SH-SY5Y (cell line): ENCODE measurements at regions not wholly inside any gene's neighbourhood (a gene's known extent, or its start where the extent isn't known, plus 50 kb on each side); places are given as distances from the start of the nearest gene placed in this dataset.

Experiments
- GATA2 ChIP-seq: IDR thresholded peaks from 2 replicates; pipeline ENCODE4 v1.6.1; 2011; ENCODE audit warnings: mild to moderate bottlenecking, low read depth, low read length
- GATA3 ChIP-seq: IDR thresholded peaks from 2 replicates; pipeline ENCODE4 v1.6.1; 2011; ENCODE audit warnings: low read depth, mild to moderate bottlenecking, low read length, moderate library complexity

DNA sequence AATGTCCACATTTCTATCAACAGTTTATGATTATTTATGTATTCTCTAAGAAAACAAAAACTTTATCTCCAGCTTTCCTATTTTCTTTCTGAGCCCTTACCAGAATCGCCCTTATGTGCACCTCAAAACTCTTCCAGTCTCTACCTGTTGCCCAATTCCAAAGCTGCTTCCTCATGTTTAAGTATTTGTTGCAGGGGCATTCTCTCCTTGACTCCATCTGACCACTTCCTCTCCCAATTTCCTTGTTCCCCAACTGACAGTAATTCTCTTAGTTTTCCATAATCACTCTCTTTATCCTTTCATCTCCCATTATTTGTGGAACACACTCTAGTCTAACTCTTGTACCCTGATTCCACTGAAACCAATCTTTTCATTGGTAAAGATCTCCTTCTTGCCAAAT lies 105.4 kb upstream of the RBBP8 start:
- no peak for TF ChIP-seq GATA3
- TF ChIP-seq GATA2, result no peak

DNA sequence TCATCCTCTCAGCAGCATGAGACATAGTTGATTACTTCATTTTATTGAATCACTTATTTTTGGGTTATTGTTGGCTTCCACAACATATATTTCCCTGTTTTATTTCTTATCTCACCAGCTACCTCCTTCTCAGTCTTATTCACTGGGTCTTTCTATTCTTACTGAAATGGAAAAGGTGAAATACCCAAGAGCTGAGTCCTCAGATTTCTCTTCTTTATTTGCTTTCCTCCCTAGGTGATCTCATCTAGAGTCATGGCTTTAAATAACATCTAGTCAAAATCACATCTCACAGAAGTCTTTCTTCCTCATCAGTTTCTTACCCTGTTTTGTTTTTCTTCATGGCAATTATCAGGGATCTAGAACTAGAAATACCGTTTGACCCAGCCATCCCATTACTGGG lies 105.0 kb upstream of the RBBP8 start:
- TF ChIP-seq GATA3, result no peak
- no peak for TF ChIP-seq GATA2

DNA sequence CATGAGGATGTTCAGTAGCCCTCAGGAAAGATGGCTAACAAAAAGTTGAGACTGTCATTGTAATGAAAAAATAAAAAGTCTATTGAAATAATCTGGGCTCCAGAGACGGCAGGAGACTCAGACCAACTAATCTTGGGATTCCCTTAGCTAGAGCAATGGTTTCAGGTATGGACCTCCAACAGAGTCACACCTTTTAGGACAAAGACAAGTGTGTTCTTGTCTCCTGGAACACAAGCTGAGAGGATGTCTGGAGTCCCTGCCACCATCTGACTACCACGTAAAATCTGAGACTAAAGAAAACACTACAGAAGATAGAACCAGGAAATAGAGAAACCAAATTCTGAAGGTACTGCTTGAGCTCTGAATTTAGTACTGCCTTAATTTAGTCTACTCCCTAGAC lies 103.3 kb upstream of the RBBP8 start:
- no peak for TF ChIP-seq GATA2
- TF ChIP-seq GATA3, result no peak

DNA sequence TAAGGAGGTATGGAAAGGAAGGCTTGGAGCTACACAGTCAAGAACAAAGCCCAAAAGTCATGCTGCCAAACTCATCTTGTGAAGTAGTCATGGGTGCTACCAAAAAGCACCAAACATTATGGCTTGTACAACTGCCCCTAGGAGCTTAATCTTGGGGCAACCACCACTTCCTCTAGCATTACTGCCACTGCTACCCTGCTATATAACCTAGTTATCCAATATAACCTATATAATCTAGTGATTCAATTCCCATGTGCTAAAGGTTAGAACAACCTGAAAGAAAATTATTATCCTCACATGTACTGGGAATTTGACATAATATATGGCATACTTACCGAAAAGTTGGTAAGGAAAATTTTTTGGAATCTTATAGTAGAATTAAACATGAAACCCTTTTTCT lies 102.6 kb upstream of the RBBP8 start:
- no peak for TF ChIP-seq GATA2
- TF ChIP-seq GATA3, result no peak

DNA sequence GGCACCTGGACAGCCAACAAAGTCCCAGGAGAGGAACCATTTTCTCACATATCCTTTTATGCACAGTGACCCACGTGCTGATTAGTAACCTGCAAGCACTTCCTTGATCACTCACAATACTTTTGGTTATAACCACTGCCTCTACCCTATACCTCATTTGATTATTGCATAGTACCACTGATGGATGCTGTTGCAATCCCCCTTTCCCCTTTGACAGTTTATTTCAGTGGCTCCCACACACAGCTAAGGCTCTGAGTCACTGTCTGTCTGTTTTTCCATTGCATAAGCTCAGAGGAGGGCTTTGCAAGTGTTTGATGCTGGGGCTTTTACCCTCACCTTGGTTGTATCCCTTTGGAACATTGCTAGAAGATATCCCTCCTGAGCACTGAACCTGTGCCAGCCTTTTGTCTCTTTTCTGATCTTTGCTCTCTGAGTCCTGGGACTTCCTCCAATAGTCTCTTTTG lies 101.7 kb upstream of the RBBP8 start:
- TF ChIP-seq GATA3 (no peak), GATA2 (no peak)

DNA sequence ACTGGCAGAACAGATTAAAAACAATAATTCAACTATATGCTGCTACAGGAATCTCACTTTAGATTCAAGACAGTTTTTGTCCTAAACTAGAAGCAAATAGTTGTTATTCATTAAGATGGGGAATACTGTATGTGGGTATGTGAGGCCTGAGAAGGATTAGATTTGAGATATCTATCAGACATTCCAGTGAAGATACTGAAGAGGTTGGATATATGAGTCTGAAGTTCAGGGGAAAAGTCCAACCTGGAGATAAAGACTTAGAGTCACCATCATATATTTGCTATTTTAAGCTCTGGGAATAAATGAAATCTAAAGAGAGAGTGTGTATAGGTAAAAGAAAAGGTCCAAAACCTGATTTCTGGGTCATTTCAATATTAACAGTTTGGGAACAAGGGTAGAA lies 96.2 kb upstream of the RBBP8 start:
- TF ChIP-seq GATA3 (no peak), GATA2 (no peak)

DNA sequence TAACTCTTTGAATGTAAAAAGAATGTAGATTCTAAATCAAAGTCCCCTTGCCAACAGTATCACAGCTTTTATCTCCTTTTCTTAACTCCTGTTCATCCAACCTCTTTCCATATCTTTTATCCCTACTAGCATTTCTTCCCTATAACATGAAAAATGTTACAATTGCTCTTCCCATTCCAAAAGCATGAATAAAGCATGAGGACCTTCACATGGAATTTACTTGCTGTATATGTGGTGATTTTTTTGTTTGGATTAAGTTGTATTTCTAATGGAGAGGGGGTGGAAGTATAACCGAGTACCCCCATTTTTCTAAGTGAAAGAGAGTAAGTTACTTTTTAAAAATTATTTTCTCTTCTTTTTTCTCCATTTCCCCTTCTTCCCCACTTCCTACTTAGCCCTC lies 94.9 kb upstream of the RBBP8 start:
- TF ChIP-seq GATA2 (no peak), GATA3 (no peak)

DNA sequence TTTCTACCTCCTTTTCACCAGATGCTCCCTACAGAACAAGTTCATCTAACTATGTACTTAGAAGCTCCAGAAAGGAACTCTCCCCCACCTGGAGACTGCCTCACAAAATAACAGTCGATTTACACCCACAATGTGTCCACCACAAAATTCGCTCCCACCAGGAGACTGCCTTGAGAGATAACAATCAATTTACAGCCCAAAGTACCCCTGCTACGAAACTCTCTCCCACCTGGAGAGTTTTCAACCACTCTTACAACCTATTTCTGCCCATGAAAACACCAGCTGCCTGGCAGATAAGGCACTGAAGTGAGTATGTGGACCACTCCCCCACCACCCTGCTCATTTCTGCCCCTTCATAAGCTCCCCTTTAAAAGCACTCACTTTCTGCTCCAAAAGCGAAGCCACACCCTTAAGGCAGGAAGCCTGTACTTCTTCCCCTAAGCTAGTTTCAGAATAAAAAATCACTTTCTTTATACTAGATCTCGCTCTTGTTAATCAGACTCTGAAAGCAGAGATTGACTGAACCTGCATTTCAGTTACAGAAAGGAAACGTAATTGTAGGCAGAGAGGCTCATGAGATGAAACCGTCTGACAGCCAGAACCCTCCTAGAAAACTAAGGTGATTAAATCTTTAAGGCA lies 94.4 kb upstream of the RBBP8 start:
- TF ChIP-seq GATA3, result no peak
- TF ChIP-seq GATA2, result 0 out of 2 replicates have a peak, but pooled peaks have one; percentile 9

DNA sequence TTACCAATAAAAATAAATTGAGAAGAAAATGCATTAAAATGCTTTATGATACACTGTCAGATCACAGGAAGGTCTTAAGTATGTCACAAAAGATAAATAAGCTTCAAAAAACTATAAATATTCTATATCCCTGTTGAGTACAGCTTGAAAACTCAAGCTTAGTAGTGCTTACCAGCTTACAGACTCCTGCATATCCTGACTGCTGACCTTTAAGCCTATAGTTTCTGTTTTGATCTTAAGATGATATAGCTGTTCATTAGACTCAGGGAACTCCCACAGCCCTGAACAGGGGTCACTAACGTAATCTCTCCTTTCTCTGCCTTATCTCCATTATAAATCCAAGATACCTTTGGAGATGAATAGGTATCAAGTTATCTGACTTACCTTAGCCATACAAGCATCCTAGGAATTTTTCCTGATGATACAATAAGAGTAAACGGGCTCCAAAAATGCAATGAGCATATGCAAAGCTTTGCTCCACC lies 93.7 kb upstream of the RBBP8 start:
- TF ChIP-seq GATA2 (no peak), GATA3 (no peak)

DNA sequence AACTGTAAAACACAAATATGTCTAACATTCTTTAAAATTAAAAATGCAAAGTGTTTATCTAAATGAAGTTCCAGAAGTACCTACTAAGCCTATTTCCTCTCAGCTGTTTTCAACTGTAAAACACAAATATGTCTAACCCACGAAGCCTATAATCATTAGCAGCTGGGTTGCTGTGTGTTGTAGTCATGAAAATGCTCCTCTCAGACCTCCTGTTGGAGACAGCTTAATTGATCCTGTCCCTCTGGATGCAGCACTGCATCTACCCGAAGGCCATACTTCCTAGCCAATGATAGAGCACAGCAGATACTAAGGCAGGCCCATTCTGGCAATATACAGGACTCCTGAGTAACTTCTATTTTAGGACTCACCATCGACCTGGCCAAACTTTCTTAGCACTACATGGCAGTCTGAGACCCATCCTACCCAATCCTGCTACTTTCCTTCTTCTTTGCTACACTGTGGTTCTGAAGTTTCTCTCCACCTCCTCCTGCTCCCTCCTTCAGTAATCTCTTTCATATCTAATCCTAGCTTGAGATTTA lies 92.5 kb upstream of the RBBP8 start:
- TF ChIP-seq GATA2 (no peak), GATA3 (no peak)

DNA sequence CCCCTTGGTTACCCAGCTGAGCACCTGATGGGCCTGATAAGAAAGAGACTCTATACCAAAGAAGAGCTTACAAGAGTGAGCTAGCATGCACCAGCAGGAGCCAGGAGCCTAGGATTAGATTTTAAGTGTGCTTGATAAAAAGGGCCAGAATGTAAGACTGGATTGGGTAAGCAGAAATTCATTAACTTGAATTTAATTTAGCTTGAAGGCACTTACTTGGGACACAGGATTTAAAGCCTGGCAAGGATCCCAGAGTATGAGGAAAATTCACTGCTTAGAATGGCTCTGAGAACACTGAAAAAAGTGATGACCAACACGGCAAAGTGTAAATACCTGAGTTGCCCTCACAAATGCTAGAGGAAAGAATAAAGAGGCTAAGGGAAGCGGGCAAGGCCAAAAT lies 91.3 kb upstream of the RBBP8 start:
- TF ChIP-seq GATA2, result no peak
- TF ChIP-seq GATA3, result no peak

DNA sequence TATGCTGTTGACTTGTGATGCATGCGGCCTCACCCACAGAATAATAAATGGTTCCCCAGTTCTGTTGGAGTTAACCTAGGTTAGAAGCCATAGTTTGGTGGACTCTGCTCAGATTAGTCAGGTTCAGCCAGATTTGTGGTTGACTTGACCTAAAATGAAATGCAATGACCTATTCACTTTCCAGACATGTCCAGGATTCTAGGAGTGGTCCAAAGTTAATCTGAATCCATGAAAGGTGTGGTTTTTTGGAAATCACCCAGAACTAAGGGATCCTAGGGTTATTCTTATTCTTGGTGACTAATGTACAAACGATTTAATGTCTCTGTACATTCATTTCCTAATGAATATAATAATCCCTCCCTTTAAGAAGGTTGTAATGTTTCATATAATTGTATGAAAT lies 88.9 kb upstream of the RBBP8 start:
- no peak for TF ChIP-seq GATA2

DNA sequence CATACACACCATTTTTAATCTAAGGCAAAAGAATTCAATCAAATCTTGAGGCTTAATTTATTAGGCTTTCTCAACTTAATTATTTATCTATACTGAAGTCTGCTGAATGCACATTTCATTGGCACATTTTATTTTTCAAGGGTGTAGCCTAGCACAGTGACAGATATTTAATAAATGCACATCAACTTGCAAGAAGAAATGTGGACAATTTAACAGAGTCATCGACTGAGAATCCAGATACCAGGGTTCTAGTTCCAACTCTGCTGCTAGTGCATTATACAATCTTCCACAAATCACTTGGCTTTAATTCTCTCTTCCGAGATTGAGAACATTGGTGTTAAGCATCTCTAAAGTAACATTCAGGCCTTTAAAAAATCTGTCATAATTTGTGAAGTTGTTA lies 88.5 kb upstream of the RBBP8 start:
- TF ChIP-seq GATA2 (no peak), GATA3 (no peak)

DNA sequence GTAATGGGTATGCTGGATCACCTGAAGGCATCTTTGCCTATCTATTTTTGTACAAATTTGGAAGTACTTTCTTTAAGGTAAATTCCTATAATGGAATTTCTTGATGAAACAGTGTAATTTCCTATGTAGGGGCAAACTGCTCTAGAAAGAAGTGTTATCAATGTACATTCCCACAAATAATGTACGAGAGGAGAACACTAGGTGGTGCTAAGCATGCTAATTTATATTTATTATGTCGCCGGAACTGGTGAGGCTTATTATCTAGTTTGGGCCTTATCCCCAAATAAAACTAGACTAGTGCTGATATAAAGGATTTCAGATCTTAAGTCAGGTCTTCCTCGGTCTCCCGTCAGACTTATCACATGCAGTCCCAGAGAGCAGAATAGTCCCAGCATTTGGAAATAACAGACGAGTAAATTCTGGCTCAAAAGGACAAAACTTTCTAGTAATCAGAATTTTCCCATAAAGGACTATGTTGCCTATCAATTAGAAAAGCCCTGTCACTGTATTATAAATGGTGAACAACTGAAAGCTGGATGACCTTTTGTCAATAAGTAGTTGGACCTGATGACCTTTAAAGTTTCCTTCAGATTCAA lies 86.9 kb upstream of the RBBP8 start:
- TF ChIP-seq GATA2, result no peak
- no peak for TF ChIP-seq GATA3

DNA sequence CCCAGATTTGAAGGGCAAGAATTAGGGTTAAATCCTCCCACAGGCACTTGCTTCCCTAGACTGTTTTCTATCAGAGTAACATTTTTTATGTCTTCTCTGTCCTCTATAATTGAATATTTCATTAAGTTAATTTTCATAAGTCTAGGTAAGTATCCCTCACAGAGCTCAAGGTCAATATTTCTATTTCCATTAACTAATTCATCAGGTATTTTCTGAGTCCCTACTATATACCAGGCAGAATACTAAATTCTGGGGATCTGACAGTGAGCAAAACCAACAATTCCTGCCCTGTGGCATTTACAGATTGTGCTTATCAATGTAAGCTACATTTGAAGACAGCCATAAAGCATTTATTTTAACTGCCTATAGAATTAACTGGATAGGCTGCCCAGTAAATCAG lies 86.4 kb upstream of the RBBP8 start:
- TF ChIP-seq GATA2, result no peak
- TF ChIP-seq GATA3, result no peak
